ENCODE measurements at regions not wholly inside any gene's neighbourhood (a gene's known extent, or its start where the extent isn't known, plus 50 kb on each side); places are given as distances from the start of the nearest gene placed in this dataset.

DNA sequence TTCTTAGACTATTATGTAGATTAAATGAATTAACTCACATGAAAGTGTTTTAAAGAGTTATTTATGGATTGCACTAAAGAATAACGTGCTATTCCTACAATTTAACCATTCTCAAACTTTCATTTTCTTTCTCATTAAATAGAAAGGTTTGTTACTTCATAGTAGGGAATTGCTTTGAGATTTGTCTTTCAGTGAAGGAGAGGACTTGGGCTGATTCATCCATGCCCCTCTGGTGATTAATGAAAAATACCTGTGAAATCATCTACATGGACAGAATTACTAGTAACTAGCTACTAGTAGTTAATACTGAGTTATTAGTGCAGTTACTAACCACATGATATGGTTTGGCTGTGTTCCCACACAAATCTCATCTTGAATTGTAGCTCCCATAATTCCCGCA lies 275.8 kb upstream of the CDH20 start:
- in situ Hi-C loops (cut with MboI; ENCODE audit: low sequenced_read_pairs), result no loop called here

DNA sequence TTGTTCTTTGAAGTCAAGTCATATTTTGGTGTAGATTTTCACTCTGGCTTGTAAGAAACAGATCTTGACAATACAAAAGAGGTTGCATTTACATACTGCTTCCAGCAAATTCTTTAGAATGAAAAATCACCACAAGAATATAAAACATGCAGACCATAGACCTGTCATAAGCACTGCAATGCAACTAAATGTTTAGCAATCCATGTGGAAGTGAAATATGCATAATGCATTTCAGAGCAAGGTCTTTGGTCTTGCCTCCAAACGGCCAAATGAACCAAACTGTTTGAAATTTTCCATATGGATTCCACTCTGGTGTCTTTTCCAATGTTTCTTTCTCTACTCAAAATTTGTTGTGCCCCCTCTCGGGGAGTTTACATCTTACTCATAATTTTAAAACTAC lies 271.0 kb upstream of the CDH20 start:
- in situ Hi-C loops (cut with MboI; ENCODE audit: low sequenced_read_pairs), result no loop called here

DNA sequence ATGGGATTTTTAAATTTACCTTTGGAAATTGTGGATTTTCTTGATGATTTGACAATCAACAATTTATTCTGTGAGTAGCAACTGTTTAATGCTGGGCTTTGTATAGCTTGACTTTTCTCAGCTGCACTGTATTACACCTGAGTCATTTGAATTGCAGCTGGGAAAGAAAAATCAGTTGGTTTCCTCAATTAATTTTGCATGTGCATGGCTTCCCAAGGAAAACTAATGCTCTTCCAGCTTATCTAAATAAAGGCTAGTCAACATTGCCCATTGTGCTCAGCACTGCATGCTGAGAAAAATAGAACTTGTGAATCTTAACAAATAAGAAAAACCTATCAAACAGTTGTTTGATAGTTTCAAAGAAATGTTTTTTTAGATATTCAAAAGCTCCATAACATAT lies 268.3 kb upstream of the CDH20 start:
- in situ Hi-C loops (cut with MboI; ENCODE audit: low sequenced_read_pairs), result no loop called here

DNA sequence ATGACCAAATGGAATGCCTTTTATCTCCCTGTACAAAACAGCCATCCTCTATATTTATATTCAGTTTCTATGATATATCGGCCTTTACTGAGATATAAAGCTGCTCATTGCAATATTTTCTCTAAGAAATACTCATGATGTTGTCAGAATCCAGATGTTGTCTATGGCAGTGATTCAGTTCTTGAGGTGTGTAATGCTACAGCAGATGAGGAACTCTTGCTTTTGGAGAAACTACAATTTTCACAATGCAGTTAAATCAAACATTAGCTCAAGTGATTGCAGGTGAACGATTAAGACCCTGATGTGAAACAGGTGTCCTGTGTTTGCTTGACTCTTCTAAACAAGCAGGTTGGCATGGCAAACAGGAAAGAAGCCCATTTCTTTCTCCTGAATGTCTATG lies 256.2 kb upstream of the CDH20 start:
- in situ Hi-C loops (cut with MboI; ENCODE audit: low sequenced_read_pairs), result no loop called here

DNA sequence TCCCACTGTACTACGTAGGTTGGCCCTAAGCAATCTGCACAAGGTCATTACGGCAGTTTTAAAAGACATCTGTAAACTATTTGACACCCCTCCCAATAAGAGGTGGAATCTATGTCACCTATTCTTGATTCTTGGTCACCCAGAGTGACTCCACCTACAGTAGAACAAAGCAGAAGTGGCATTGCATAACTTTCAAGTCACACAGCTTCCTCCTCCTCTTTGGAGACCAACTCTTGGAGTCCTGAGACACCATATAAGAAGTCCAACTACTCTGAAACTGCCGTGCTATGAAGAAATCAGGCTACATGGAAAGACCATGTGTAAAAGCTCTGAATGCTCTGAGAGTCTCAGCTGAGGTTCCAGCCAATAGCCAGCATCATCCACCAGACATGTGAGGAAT lies 253.5 kb upstream of the CDH20 start:
- in situ Hi-C loops (cut with MboI; ENCODE audit: low sequenced_read_pairs), result no loop called here

DNA sequence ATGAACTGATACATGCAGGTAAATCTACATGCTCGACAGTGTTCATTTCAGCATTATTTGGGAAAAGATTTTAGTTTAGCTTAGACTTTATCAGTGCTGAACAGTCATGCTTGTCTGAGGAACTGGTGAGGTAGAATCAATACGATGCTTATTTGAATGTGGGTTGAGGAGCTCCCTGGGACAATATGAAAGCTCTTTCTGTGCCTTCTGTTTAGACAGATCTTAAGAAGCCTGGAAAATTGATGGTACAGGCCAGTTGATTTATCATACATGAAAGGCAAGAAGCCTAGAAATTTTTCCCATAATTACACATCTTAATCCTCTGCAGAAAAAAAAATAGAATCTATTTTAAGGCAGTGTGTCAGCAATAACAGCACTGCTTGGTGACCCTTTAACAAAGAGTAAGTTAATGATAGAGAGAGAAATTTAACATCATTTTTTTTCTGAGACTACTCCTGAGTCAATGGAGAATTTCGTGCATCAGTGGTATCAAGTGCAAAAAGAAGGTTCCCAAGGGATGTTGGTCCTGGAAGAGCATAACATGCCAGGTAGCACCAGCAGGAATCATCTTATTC lies 252.2 kb upstream of the CDH20 start:
- in situ Hi-C loops (cut with MboI; ENCODE audit: low sequenced_read_pairs), result no loop called here

DNA sequence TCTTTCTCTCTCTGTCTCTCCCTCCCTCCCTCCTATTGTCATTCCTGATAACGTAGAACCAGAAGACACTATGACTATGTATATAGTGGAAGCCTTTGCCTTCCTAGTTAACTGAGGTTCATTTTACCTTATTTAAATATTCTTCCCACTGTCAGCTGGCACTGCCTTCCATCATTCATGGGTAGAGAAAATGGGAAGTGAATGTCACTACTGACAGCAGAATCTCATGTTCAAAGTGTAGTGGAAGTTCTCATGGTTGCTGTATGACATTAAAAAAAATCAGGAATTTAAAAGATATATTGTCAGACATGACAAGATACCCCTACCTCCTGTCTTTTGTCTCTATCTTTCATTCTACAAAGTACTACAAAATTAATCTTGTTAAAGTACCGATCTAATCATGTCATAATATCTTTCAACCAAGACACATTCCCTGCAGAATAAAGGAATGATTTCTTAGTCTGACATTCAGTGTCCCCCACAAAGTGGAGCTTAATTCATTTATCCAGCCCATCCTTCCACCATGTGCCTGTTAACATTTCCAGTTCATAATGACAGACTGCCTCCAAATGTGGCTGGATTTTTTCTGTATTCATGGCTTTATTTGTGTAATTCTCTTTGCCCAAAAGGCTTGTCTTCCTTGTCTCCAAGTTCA lies 250.1 kb upstream of the CDH20 start:
- in situ Hi-C loops (cut with MboI; ENCODE audit: low sequenced_read_pairs), result no loop called here

DNA sequence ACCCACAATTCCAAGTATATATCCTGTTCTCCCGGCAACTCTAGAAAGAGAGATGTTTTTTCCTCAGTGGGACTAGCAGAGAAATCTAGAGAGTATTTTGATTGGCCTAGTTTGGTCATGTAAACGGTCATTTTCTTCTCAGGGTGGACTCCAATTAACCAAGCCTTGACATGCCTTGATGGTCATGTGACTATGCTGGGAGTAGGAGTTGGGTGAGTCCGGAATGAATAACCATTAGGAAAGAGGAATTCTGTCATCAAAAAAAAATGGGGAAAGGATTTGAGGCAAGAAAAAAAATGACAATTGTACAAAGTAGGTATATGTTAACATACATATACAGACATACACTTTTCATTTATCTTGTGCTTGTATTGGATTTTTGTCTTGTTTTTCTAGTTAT lies 248.2 kb upstream of the CDH20 start:
- in situ Hi-C loops (cut with MboI; ENCODE audit: low sequenced_read_pairs), result no loop called here

DNA sequence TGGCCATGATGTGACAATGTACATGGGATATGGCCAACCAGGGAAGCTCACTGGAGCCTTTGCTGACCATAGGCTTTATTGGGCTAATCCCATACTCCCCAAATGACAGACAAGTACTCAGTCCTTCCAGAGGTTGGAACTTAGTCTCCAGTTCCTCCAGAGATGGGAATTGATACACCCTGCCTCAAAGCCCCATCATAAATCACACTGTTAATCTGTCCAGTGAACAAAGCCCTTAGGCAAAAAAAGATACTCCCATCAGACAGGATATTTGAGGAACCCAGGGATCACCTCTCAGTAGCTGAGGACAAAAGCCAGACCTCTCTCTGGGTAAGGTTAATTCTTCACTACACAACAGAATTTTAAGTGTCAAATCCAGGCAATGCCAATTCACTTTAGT lies 247.5 kb upstream of the CDH20 start:
- in situ Hi-C loops (cut with MboI; ENCODE audit: low sequenced_read_pairs), result no loop called here

DNA sequence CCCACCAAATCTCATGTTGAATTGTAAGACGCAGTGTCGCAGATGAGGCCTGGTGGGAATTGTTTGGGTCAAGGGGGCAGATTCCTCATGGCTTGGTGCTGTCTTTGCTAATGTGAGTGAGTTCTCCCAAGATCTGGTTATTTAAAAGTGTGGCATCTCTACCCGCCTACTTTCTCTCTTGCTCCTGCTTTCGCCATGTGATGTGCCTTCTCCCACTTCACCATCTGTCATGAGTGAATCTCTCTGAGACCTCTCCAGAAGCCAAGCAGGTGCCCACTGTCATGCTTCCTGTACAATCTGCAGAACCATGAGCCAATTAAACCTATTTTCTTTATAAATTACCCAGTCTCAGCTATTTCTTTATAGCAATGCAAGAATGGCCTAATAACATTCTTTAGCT lies 246.6 kb upstream of the CDH20 start:
- in situ Hi-C loops (cut with MboI; ENCODE audit: low sequenced_read_pairs), result no loop called here

DNA sequence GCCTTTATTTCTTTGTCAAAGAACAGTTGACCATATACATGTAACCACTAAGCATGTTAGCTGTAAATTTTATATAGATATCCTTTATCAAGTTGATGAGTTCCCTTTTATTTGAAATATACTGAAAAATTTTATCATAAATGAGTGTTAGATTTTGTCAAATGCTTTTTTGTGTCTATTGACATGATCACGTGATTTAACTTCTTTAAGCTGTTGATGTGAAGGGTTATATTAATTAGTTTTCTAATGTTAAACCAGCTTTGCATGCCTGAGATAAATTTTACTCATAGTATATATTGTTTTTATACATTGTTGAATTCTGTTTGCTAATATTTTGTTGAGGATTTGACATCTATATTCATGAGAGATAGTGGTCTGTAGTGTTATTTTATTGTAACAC lies 241.9 kb upstream of the CDH20 start:
- in situ Hi-C loops (cut with MboI; ENCODE audit: low sequenced_read_pairs), result no loop called here

DNA sequence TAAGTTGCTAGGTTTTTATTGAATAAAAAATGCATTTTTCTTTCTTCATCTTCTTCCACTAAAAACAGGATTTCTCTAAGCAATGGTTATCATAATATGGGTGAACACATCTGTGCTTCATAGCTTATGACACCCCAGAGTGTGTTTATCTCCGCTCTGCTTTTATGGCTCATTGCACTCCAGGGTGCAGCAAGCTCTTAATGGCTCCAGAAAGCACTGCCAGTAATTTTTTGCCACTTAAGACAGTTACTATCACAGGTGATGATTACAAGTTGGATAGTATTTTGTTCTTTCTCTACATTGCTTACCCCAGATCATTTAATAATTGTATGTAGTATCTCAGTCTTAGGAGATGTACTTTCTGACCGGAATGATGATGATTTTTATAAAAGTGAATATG lies 239.3 kb upstream of the CDH20 start:
- in situ Hi-C loops (cut with MboI; ENCODE audit: low sequenced_read_pairs), result no loop called here

DNA sequence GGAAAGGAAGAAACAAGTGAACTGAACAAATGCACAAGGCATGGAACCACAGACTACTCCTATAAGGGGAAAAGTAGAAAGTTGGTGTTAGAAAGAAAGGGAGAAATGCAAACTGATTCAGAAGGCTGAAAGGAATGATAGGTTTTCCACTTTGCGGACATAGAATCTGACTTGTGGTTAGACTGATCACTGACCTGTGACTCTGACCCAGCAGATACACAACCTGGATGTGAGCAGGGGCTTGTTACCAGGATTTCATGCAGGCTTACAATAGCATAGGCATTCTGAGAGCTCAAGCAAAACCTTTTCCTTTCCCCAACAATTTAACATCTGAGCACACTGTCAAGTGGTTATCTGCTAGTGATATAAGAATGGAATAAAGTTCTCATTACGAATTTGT lies 237.0 kb upstream of the CDH20 start:
- in situ Hi-C loops (cut with MboI; ENCODE audit: low sequenced_read_pairs), result no loop called here

DNA sequence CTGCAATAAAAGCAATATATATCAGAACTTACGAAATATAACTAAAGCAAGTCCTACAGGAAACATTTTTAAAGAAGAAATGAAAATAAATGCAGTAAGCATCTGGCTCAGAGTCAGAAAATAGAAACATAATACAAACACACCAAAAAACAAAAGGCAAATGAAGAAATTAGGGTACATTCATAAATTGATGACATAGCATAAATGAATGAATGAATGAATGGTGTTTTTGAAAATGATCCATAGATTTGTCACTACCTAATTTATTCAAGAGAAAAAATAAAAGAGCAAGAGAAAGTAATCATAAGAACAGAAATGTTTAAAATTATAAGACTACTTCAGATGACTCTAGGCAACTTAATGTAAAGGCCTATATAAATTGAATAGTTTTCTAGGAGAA lies 226.1 kb upstream of the CDH20 start:
- in situ Hi-C loops (cut with MboI; ENCODE audit: low sequenced_read_pairs), result no loop called here

DNA sequence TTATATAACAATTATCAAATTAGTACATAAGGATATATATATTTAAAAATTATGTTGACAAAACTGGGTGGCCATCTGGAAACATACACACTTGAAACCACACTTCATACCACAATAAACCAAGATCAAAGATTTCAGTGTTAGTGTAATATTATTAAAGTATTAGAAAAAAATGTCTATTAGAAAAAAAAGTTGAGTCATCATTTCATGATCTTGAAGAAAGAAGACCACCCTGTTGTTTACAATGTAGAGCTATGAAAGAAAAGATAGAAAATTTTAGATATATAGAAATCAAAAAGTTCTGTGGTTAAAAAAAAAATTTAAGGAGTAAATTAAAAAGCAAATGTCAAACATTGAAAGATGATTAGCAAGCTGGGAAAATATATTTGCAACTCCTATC lies 224.5 kb upstream of the CDH20 start:
- in situ Hi-C loops (cut with MboI; ENCODE audit: low sequenced_read_pairs), result no loop called here

DNA sequence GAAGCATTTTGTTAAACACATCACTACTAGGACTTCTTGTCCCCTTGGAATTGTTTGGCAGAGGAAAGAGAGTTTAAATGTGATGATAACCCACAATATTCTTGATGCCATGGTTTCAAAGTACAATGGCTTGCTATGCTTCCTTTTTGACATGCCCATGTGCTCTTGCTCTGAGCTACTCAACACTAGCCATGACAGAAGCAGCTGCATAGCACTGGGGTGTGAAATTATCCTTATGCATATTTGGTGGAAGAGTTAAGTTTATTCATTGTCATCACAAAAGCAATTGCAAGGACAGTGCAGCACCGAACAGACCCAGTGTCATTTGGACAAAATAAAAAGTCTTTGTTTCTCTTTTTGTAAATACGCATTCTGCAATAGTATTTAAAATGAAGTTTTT lies 209.9 kb upstream of the CDH20 start:
- in situ Hi-C loops (cut with MboI; ENCODE audit: low sequenced_read_pairs), result no loop called here

DNA sequence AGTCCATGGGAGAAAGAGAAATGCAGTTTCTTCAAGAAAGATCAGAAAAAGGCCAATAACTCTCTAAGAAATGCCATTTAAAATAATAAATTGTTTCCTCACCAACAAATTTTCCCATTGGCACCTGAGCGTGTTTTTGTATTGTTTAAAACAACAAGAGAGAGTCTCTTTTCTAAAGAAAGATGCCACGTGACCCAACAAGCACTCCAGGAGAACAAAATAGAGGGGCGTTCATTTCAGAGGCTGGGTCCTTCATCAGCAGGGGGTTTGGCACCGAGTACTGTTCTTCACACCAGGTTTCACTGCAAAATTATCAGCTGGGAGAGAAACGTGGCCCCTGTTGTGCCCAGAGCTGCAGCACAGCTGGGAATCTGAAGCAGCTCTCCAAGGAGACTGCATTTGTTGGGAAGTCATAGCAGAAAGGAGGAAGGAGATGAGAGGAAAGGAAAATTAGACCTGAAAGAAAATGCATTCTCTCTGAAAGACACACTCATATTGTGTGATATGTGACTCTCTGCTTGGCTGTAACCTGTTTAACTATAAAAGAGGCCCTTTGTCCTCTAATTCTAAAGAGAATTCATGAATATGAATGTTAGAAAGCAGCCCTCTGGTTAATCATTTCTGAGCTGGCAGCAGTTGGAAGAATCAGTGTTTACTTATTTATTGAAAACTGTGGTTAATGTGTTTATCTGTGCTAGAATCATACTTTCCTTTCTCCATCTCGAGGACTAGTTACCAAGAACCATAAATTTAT lies 205.3 kb upstream of the CDH20 start:
- in situ Hi-C loops (cut with MboI; ENCODE audit: low sequenced_read_pairs), result no loop called here

DNA sequence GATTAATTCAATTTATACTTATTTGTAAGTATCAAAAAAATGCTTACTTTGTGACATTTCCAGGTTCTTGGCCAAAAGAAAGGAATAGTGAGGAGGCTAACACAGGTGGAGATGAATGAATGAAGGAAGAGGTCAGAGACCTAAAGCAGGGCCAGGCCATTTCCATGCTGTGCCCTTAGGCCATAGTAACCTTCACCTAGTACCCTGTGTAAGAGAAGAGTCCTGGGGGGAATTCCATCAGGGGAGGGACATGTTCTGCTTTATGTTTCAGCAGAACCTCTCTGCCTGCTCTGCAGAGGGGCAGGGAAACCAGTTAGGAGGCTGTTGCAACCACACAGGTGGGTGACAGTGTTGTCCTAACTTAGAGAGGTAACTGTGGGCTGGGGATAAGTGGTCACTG lies 204.2 kb upstream of the CDH20 start:
- in situ Hi-C loops (cut with MboI; ENCODE audit: low sequenced_read_pairs), result no loop called here

DNA sequence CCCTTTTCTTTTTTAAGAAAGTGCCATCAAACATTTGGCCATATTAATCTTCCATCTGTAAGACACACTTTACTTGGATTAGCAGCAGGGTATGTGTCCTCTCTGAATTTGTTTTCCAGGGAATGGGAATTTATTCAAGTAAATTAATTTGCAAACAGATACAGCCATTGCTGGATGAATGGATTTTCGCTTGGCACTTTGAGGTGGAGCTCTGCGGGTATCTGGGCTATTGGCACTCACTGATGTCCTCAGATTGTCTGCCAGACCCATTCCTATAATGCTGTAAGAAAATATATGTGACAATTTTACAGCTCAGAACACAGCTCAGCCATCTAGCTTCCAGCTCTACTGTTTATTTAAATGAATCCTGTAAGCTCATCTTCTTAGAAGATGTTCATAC lies 201.2 kb upstream of the CDH20 start:
- in situ Hi-C loops (cut with MboI; ENCODE audit: low sequenced_read_pairs), result no loop called here

DNA sequence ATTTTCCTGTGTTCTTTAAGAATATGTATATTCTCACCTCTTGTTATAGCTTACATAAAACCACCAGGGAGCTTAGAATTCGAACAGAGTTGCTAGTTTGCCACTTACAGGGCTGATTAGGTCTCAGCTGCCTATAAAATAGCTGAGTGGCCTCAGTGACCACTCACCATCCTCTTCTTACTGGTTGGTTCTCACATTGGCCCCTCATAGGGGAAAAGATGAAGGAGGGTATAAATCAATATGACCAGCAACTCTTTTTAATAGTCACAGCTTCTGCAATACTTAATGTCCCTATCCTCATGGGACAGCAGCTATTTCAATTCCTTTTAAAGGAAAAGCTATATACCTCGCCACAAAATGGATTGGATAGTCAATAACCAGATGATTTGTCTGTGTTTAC lies 199.4 kb upstream of the CDH20 start:
- in situ Hi-C loops (cut with MboI; ENCODE audit: low sequenced_read_pairs), result no loop called here

DNA sequence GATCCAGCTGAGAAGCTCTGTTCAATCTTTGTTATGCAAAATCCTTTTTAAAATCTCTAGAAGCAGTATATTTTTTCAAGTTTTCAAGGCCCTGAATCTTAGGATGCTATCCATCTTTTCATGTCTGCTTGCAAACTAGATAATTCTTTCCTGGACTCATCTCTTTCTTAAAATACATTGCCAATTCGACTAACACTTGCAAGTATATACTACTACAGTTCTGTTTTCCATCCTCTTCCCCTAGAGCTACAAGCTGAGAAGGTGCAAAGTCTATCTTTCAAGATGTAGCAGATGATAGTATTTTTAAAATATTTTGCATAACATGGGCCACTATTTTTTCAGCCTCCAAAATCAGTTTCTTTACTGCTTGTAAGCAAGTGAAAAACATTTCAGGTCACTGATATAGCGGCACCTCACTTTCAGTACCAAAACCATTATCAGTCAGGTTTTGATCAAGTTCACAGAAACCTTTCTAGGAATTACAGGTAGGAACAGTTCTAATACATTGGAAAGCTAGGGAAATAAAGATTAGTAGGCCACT lies 196.4 kb upstream of the CDH20 start:
- in situ Hi-C loops (cut with MboI; ENCODE audit: low sequenced_read_pairs), result no loop called here

DNA sequence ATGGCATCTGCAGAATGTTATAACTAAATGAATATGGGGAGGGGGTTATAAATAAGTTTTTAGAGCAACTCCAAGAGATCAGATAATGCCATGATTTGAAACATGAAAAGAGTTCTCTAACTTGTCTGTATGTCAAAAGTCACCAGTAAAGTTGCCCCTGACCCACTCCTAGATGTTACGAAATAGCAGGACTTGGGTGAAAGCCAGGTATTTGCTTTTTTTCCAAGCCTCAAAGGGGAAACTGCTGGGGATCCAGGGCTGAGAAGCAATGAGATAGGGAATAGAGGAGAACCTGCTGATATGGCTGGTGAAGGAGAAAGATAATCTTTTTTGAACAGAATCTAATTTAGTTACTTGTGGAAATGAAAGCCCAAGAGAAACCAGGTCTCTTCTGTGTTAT lies 191.5 kb upstream of the CDH20 start:
- in situ Hi-C loops (cut with MboI; ENCODE audit: low sequenced_read_pairs), result no loop called here

Data from HL-60/S4 (cell line).